ENCODE measurements at regions not wholly inside any gene's neighbourhood (a gene's known extent, or its start where the extent isn't known, plus 50 kb on each side); places are given as distances from the start of the nearest gene placed in this dataset.

DNA sequence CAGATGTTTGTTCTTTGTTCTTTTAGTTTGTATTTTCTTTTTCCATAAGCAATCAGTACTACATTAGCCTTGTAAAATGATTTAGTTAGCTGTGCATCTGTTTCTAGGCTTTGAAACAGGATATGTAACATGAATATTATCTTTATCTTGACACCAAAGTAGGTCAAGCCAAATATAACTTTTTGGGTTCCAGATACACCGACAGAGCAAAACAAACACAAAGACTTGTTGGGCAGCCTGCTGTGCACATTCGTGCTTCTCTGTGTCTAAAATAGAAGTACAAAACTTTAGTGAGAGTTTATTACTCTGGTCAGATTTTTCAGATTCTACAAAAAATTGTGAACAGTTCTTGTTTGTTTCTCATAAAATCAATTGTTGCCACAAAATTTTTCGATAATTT is 1059.3 kb upstream of the GYPC start:
- Histone ChIP-seq H3K9me3 (ENCODE audit: insufficient read depth, low read depth, low read length) (no peaks in the 10 kb centered on the region), H3K4me1 (ENCODE audit: insufficient read depth, low read length) (peaks cover 3% of the 10 kb centered on the region), H3K27ac (ENCODE audit: low read depth, low read length) (no peak overlapping the region), H3K36me3 (ENCODE audit: insufficient read depth, low read length) (no peaks in the 10 kb centered on the region), H3K4me3 (ENCODE audit: low read length) (no peak overlapping the region), H3K27me3 (ENCODE audit: insufficient read depth, low read length) (no peaks in the 10 kb centered on the region), H3K9ac (ENCODE audit: low read depth, low read length) (no peak overlapping the region)
- 88% methylated on average over 2 of the region's 3 CpGs for WGBS

DNA sequence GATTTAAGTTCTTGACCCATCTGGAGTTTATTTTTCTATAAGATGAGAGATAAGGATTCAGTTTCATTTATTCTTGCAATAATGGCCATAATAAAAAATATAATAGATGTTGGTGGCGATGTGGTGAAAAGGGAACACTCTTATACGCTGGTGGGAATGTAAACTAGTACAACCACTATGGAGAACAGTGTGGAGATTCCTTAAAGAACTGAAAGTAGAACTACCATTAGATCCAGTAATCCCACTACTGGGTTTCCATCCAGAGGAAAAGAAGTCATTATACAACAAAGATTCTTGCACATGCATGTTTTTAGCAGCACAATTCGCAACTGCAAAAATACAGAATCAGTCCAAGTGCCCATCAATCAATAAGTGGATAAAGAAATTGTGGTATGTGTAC is 1040.5 kb upstream of the GYPC start:
- no peaks in the 10 kb centered on the region for H3K9me3 ChIP-seq (ENCODE audit: insufficient read depth, low read depth, low read length)
- no peak overlapping the region for H3K4me3 ChIP-seq (ENCODE audit: low read length)
- H3K27me3 ChIP-seq (ENCODE audit: insufficient read depth, low read length), result no peaks in the 10 kb centered on the region
- no peak overlapping the region for H3K27ac ChIP-seq (ENCODE audit: low read depth, low read length)
- no peaks in the 10 kb centered on the region for H3K4me1 ChIP-seq (ENCODE audit: insufficient read depth, low read length)
- H3K36me3 ChIP-seq (ENCODE audit: insufficient read depth, low read length), result no peaks in the 10 kb centered on the region
- WGBS, result 100% methylated on average over 1 of the region's 3 CpGs
- no peak overlapping the region for H3K9ac ChIP-seq (ENCODE audit: low read depth, low read length)

DNA sequence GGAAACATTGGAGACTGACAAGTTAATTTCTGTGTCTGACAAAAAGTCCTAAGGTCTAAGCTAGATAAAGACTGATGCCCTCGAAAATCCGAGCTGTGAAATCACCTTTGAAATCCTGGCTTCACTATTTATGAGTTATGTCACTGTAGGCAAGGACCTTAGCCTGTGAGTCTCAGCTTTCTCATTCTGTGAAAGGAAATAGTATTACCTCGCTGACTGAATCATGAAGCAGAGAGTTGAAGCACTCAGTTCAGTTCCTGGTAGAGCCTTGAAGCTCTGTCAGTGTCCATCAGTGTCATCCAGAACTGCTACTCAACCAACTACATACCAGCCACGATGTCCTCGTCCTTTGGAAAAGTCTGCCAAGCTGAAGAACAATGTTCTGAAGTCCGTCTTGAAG is 1025.6 kb upstream of the GYPC start:
- no peak overlapping the region for H3K9ac ChIP-seq (ENCODE audit: low read depth, low read length)
- no peak overlapping the region for H3K4me3 ChIP-seq (ENCODE audit: low read length)
- H3K36me3 ChIP-seq (ENCODE audit: insufficient read depth, low read length), result no peaks in the 10 kb centered on the region
- H3K4me1 ChIP-seq (ENCODE audit: insufficient read depth, low read length), result no peaks in the 10 kb centered on the region
- 96% methylated on average over 5 of the region's 6 CpGs for WGBS
- H3K27ac ChIP-seq (ENCODE audit: low read depth, low read length), result no peak overlapping the region
- 0 out of 2 replicates have a peak, but pooled peaks cover 2% of the 10 kb centered on the region for H3K9me3 ChIP-seq (ENCODE audit: insufficient read depth, low read depth, low read length)
- H3K27me3 ChIP-seq (ENCODE audit: insufficient read depth, low read length), result no peaks in the 10 kb centered on the region

DNA sequence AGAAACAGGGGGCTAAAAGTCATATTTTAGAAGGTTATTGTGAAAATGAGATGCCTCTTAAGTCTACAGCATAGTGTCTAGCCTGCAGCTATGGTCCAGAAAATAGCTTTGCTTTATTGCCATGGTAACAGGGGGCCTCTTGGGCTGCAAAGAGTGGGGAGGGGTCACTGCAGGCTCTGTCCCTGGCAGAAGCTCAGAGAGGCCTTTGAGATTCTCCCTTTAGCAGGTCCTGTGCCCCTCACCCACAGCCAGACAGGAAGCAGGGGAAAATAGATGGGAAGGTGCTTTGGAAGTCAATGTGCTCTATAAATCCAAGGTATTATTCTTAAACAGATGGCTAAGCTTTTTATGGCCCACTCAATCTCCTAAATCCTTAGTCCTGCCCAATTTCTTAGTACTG is 1021.3 kb upstream of the GYPC start:
- Histone ChIP-seq H3K9ac (ENCODE audit: low read depth, low read length) (no peak overlapping the region), H3K27ac (ENCODE audit: low read depth, low read length) (no peak overlapping the region), H3K4me3 (ENCODE audit: low read length) (no peak overlapping the region), H3K27me3 (ENCODE audit: insufficient read depth, low read length) (no peaks in the 10 kb centered on the region), H3K9me3 (ENCODE audit: insufficient read depth, low read depth, low read length) (0 out of 2 replicates have a peak, but pooled peaks cover 2% of the 10 kb centered on the region), H3K36me3 (ENCODE audit: insufficient read depth, low read length) (no peaks in the 10 kb centered on the region), H3K4me1 (ENCODE audit: insufficient read depth, low read length) (no peaks in the 10 kb centered on the region)

DNA sequence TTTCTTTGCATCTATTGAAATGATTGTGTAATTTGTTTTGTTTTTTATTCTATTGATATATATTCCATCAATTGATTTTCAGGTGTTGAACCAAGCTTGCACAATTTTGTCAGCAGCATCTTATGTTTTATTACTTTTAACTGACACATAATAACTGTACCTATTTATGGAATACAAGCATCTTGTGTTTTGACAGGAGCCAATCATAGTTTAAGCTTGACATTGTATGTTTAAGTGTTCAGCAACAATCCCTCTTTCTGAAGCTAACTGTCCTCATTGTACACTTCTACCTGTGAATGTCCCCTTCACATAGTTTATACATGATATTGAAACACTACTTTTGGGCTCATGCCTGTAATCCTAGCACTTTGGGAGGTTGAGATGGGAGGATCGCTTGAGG is 1017.6 kb upstream of the GYPC start:
- Histone ChIP-seq H3K27me3 (ENCODE audit: insufficient read depth, low read length) (no peaks in the 10 kb centered on the region), H3K36me3 (ENCODE audit: insufficient read depth, low read length) (no peaks in the 10 kb centered on the region), H3K9me3 (ENCODE audit: insufficient read depth, low read depth, low read length) (no peaks in the 10 kb centered on the region), H3K4me3 (ENCODE audit: low read length) (no peak overlapping the region), H3K9ac (ENCODE audit: low read depth, low read length) (no peak overlapping the region), H3K4me1 (ENCODE audit: insufficient read depth, low read length) (peaks cover 5% of the 10 kb centered on the region; the same call in 1 of the 2 replicates), H3K27ac (ENCODE audit: low read depth, low read length) (no peak overlapping the region)
- WGBS, result no CpG with 5 or more reads among the region's 1 CpG

DNA sequence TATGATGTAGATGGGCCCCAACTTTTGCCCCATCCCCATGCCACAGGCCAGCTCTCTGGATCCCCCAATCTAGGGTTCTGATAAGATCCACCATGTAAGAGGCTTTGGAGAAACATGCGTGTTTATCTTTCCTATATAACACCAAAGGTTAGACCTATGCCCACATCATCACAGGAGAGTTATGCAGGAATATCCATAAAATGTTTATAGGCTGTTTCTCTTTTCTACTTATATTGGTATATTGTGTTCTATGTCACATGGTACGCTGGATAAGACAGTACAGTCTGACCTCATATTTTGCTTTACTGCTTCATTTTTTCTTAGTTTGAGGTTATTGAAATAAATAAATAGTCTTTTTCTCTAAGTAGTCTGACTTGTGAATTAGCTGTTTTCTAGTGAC is 1013.9 kb upstream of the GYPC start:
- WGBS, result 100% methylated on average over 2 of the region's 2 CpGs
- peaks cover 5% of the 10 kb centered on the region; the same call in 1 of the 2 replicates for H3K4me1 ChIP-seq (ENCODE audit: insufficient read depth, low read length)
- no peaks in the 10 kb centered on the region for H3K36me3 ChIP-seq (ENCODE audit: insufficient read depth, low read length)
- no peaks in the 10 kb centered on the region for H3K9me3 ChIP-seq (ENCODE audit: insufficient read depth, low read depth, low read length)
- no peak overlapping the region for H3K27ac ChIP-seq (ENCODE audit: low read depth, low read length)
- no peaks in the 10 kb centered on the region for H3K27me3 ChIP-seq (ENCODE audit: insufficient read depth, low read length)
- H3K4me3 ChIP-seq (ENCODE audit: low read length), result no peak overlapping the region
- H3K9ac ChIP-seq (ENCODE audit: low read depth, low read length), result no peak overlapping the region

DNA sequence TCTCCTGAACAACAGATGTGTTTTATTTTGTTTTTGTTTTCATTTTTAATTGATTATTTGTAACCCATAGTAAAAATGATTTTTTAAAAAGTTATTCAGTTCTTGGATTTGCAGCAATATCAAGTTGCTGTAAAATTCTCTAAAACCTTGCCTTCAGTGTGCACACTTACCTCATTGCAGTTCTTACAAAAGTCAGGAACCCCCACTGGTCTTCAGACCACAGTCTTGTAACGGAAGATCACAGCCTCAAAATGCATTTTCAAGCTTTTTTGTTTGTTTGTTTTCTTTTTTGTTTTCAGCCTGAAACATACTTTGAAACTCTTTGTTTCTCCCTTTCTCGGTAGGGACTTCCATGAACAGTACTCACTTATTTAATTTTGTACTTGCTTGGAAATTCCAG is 1012.8 kb upstream of the GYPC start:
- Histone ChIP-seq H3K9ac (ENCODE audit: low read depth, low read length) (no peak overlapping the region), H3K4me3 (ENCODE audit: low read length) (no peak overlapping the region)
- WGBS, result 77% methylated on average over 2 of the region's 2 CpGs

DNA sequence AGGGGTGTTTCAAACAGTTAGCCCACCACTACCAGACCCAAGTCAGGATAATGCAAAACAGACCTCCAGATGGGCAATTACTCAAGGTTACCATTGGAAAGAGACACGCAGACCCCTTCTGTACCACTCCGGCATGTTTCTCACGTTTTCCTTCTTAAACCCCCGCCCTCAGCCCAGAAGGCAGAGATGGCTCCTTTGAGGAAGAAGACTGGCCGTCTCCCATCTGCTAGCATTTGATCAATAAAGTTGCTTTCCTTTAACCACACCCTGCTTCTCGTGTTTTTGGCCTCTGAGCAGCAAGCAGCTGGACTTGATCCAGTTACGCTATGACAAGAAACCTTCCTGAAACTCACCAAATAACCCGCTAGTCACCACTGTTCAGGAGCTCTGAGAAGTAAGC is 1012.4 kb upstream of the GYPC start:
- Histone ChIP-seq H3K27ac (ENCODE audit: low read depth, low read length) (no peak overlapping the region), H3K9me3 (ENCODE audit: insufficient read depth, low read depth, low read length) (no peaks in the 10 kb centered on the region), H3K9ac (ENCODE audit: low read depth, low read length) (no peak overlapping the region), H3K4me3 (ENCODE audit: low read length) (no peak overlapping the region), H3K27me3 (ENCODE audit: insufficient read depth, low read length) (no peaks in the 10 kb centered on the region), H3K36me3 (ENCODE audit: insufficient read depth, low read length) (no peaks in the 10 kb centered on the region), H3K4me1 (ENCODE audit: insufficient read depth, low read length) (peaks cover 5% of the 10 kb centered on the region; the same call in 1 of the 2 replicates)
- WGBS, result 89% methylated on average over 7 of the region's 8 CpGs

More for the DNA sequence above, 1012.8 kb upstream of the GYPC start:
- Histone ChIP-seq H3K4me1 (ENCODE audit: insufficient read depth, low read length) (peaks cover 5% of the 10 kb centered on the region; the same call in 1 of the 2 replicates), H3K27ac (ENCODE audit: low read depth, low read length) (no peak overlapping the region), H3K27me3 (ENCODE audit: insufficient read depth, low read length) (no peaks in the 10 kb centered on the region), H3K36me3 (ENCODE audit: insufficient read depth, low read length) (no peaks in the 10 kb centered on the region), H3K9me3 (ENCODE audit: insufficient read depth, low read depth, low read length) (no peaks in the 10 kb centered on the region)

DNA sequence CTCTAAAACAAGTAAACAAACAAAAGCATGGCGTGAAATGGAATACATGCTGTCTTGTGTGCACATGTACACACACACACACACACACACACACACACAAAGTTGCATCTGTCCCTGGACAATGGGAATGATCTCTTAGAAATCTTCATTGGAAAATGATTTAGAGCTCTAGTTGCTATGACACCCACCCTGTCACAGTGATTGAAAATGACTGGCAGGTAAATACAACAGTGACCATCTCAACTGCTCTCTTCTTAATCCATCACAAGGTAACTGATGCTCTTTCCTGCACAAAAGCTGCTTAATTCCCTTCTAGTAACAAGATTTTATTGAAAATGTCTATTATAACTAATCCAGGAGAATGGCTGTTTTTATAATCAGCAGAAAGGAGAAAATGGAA is 1011.7 kb upstream of the GYPC start:
- H3K4me1 ChIP-seq (ENCODE audit: insufficient read depth, low read length), result peaks cover 5% of the 10 kb centered on the region; the same call in 1 of the 2 replicates
- H3K27ac ChIP-seq (ENCODE audit: low read depth, low read length), result no peak overlapping the region
- no peaks in the 10 kb centered on the region for H3K27me3 ChIP-seq (ENCODE audit: insufficient read depth, low read length)
- H3K4me3 ChIP-seq (ENCODE audit: low read length), result no peak overlapping the region
- no peak overlapping the region for H3K9ac ChIP-seq (ENCODE audit: low read depth, low read length)
- no peaks in the 10 kb centered on the region for H3K9me3 ChIP-seq (ENCODE audit: insufficient read depth, low read depth, low read length)
- WGBS, result 96% methylated on average over 1 of the region's 1 CpG
- no peaks in the 10 kb centered on the region for H3K36me3 ChIP-seq (ENCODE audit: insufficient read depth, low read length)

DNA sequence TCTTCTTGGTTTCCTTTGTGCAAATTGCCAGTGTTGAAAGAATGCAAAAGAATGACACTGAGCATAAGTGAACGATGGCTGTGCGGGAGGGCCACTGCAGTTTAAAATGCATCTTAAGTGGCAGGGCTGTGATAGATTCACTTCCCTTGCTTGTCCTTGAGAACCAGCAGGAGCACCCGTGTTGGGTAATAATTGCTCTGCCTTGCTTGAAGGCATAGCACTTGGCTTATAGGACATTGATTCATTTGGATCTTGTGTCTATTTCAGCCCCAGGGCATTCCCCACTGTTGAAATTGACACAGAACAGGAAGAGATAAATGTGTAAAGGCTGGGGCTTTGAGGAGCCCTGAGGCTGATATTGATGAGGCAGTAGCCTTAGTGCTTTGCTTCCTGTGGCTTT is 1003.7 kb upstream of the GYPC start:
- no peak overlapping the region for H3K4me3 ChIP-seq (ENCODE audit: low read length)
- 88% methylated on average over 3 of the region's 3 CpGs for WGBS
- H3K9ac ChIP-seq (ENCODE audit: low read depth, low read length), result no peak overlapping the region
- H3K9me3 ChIP-seq (ENCODE audit: insufficient read depth, low read depth, low read length), result no peaks in the 10 kb centered on the region
- H3K27ac ChIP-seq (ENCODE audit: low read depth, low read length), result no peak overlapping the region
- H3K36me3 ChIP-seq (ENCODE audit: insufficient read depth, low read length), result no peaks in the 10 kb centered on the region
- H3K27me3 ChIP-seq (ENCODE audit: insufficient read depth, low read length), result no peaks in the 10 kb centered on the region
- peaks cover 4% of the 10 kb centered on the region; the same call in 1 of the 2 replicates for H3K4me1 ChIP-seq (ENCODE audit: insufficient read depth, low read length)

DNA sequence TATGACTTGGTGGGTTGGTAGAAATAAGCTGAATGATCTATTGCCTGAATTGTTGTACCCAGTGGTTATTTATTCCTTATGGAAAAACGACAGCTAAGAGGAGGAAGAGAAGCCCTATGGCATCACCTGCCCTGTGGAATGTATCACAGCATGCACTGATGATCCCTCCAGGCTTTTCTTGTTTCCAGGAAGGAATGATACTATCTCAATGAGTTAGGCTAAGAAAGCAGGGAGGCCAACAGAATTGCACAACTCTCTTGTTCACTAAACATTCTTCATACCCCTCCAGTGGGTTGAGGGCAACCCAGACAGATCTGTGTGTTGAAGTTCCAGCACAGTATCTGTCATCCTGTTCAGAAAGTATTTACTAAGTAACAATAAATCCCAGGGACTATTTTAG is 1001.7 kb upstream of the GYPC start:
- peaks cover 4% of the 10 kb centered on the region; the same call in 1 of the 2 replicates for H3K4me1 ChIP-seq (ENCODE audit: insufficient read depth, low read length)
- H3K27ac ChIP-seq (ENCODE audit: low read depth, low read length), result no peak overlapping the region
- H3K9me3 ChIP-seq (ENCODE audit: insufficient read depth, low read depth, low read length), result no peaks in the 10 kb centered on the region
- no peak overlapping the region for H3K4me3 ChIP-seq (ENCODE audit: low read length)
- no peak overlapping the region for H3K9ac ChIP-seq (ENCODE audit: low read depth, low read length)
- 81% methylated on average over 1 of the region's 1 CpG for WGBS
- no peaks in the 10 kb centered on the region for H3K36me3 ChIP-seq (ENCODE audit: insufficient read depth, low read length)
- no peaks in the 10 kb centered on the region for H3K27me3 ChIP-seq (ENCODE audit: insufficient read depth, low read length)

DNA sequence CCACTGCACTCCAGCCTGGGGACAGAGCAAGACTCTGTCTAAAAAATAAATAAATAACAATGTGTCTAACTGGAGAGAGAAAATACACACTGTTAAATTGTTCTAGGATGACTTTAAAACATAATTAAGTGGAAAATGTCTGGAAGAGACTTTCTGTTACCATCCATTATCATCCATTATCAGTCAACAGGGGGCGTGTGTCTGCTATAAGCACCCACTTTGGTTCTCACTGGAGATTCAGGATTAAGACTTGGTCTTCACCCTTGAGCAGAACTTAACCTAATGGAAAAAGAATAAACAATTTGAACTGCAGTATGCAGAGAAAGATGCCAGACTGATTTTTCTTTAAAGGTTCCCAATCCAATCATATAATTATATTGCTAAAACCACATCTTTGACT is 999.8 kb upstream of the GYPC start:
- 57% methylated on average over 1 of the region's 1 CpG for WGBS
- Histone ChIP-seq H3K27me3 (ENCODE audit: insufficient read depth, low read length) (no peaks in the 10 kb centered on the region), H3K9me3 (ENCODE audit: insufficient read depth, low read depth, low read length) (no peaks in the 10 kb centered on the region), H3K4me1 (ENCODE audit: insufficient read depth, low read length) (peaks cover 4% of the 10 kb centered on the region; the same call in 1 of the 2 replicates), H3K4me3 (ENCODE audit: low read length) (no peak overlapping the region), H3K36me3 (ENCODE audit: insufficient read depth, low read length) (no peaks in the 10 kb centered on the region), H3K27ac (ENCODE audit: low read depth, low read length) (no peak overlapping the region), H3K9ac (ENCODE audit: low read depth, low read length) (no peak overlapping the region)
